GM12878 (cell line): ENCODE measurements at regions not wholly inside any gene's neighbourhood (a gene's known extent, or its start where the extent isn't known, plus 50 kb on each side); places are given as distances from the start of the nearest gene placed in this dataset.
"Not testable (repeated sequence)": the region's sequence is repeated elsewhere in the genome, so short reads cannot be mapped to it uniquely, and the experiment has no call there.

ENCODE experiments used
- BHLHE40 ChIP-seq, 2 experiments: fragments of 450-650 bp in 1 of 2; IDR thresholded peaks; 2 replicates each; pipeline ENCODE4 v1.6.1; 2011 to 2017; ENCODE audit warnings: low read depth in 2 of 2, borderline replicate concordance in 1 of 2, improper control_type of control experiment in 1 of 2, low read length in 1 of 2, mild to moderate bottlenecking in 1 of 2
- CREM ChIP-seq: IDR thresholded peaks from 2 replicates; pipeline ENCODE4 v1.6.1; 2014; ENCODE audit warnings: antibody characterized with exemption, low read depth
- CTCF ChIP-seq, 3 experiments: IDR thresholded peaks in 2 of 3; conservative IDR thresholded peaks in 1 of 3; 2 replicates each; pipeline ENCODE4 v1.5.1; 2011; ENCODE audit warnings: low read depth in 3 of 3, low read length in 3 of 3, mild to moderate bottlenecking in 3 of 3, control low read depth in 2 of 3, moderate library complexity in 2 of 3, inconsistent platforms in 1 of 3, mixed read lengths in 1 of 3; ENCODE audit not compliant: control insufficient read depth in 2 of 3, insufficient read depth in 1 of 3; ENCODE audit errors: extremely low read depth in 1 of 3
- EGR1 ChIP-seq, 2 experiments: IDR thresholded peaks; 1 replicate in 1 of 2; 2 replicates in 1 of 2; pipeline ENCODE4 v1.6.1; 2011 to 2012; ENCODE audit warnings: low read depth in 2 of 2, low read length in 2 of 2, borderline replicate concordance in 1 of 2, mild to moderate bottlenecking in 1 of 2, moderate library complexity in 1 of 2
- HDAC6 ChIP-seq: fragments of 200-600 bp; sonication (generic); IDR thresholded peaks from one replicate; pipeline ENCODE4 v1.8.0; 2017; ENCODE audit warnings: antibody characterized with exemption; ENCODE audit not compliant: unreplicated experiment
- NFXL1 ChIP-seq: fragments of 450-650 bp; IDR thresholded peaks from 2 replicates; pipeline ENCODE4 v1.6.1; 2017; ENCODE audit warnings: antibody characterized with exemption, mild to moderate bottlenecking, borderline replicate concordance
- POLR2A ChIP-seq: IDR thresholded peaks from 2 replicates; pipeline ENCODE4 v1.6.1; 2011; ENCODE audit warnings: low read depth, mild to moderate bottlenecking, low read length
- RAD21 ChIP-seq: IDR thresholded peaks from 2 replicates; pipeline ENCODE4 v1.6.1; 2011; ENCODE audit warnings: mild to moderate bottlenecking, low read depth, low read length, moderate library complexity; ENCODE audit not compliant: insufficient read depth
- USF2 ChIP-seq: IDR thresholded peaks from 2 replicates; pipeline ENCODE4 v1.6.1; 2011; ENCODE audit warnings: low read depth, low read length, improper control_type of control experiment, borderline replicate concordance
- ZNF592 ChIP-seq: fragments of 450-650 bp; IDR thresholded peaks from 2 replicates; pipeline ENCODE4 v1.6.1; 2017; ENCODE audit warnings: mild to moderate bottlenecking, moderate library complexity

GRCh38 chr18:42518331-42518730 is 563.3 kb downstream of the PIK3C3 start:
- TF ChIP-seq RAD21; EGR1 (IDR thresholded peaks at IDR 0.05; ENCODE audit: borderline replicate concordance in 1 of 2, low read depth in 2 of 2, low read length in 2 of 2); CREM; NFXL1; HDAC6; POLR2A; CTCF (IDR thresholded peaks at IDR 0.05 in 2 of 3, conservative IDR thresholded peaks at IDR 0.05 in 1 of 3; ENCODE audit: control insufficient read depth in 2 of 3, extremely low read depth in 1 of 3, insufficient read depth in 1 of 3, low read depth in 3 of 3, low read length in 3 of 3); BHLHE40 (IDR thresholded peaks at IDR 0.05; ENCODE audit: borderline replicate concordance in 1 of 2, low read depth in 2 of 2, low read length in 1 of 2); USF2; ZNF592: not testable (repeated sequence)
